Keratinocyte (primary cell): ENCODE measurements at regions not wholly inside any gene's neighbourhood (a gene's known extent, or its start where the extent isn't known, plus 50 kb on each side); places are given as distances from the start of the nearest gene placed in this dataset.

Source experiments
- CTCF ChIP-seq, 3 experiments: IDR thresholded peaks in 1 of 3; conservative IDR thresholded peaks in 1 of 3; optimal IDR thresholded peaks in 1 of 3; 2 replicates in 2 of 3; 3 replicates in 1 of 3; pipeline versions ENCODE3 to v1.5.1; 2011; ENCODE audit warnings: low read length in 3 of 3, mild to moderate bottlenecking in 3 of 3, moderate library complexity in 2 of 3, control low read depth in 1 of 3, inconsistent platforms in 1 of 3; ENCODE audit not compliant: insufficient read depth in 2 of 3; ENCODE audit errors: extremely low read depth in 1 of 3
- EZH2 ChIP-seq: IDR thresholded peaks from one replicate; pipeline ENCODE4 v1.6.1; 2012; ENCODE audit warnings: inconsistent platforms, mild to moderate bottlenecking, low read length, moderate library complexity

GRCh38 chr3:154718053-154718452, 288.1 kb upstream of the GPR149 start:
- TF ChIP-seq EZH2 = no peak
- no peak for TF ChIP-seq CTCF (optimal IDR thresholded peaks at IDR 0.05 in 1 of 3, IDR thresholded peaks at IDR 0.05 in 1 of 3, conservative IDR thresholded peaks at IDR 0.05 in 1 of 3; ENCODE audit: extremely low read depth in 1 of 3, insufficient read depth in 2 of 3, low read length in 3 of 3)
